Activated naive CD8-positive, alpha-beta T cell treated with anti-CD3 and anti-CD28 coated beads for 36 hours (primary cell): ENCODE measurements at regions not wholly inside any gene's neighbourhood (a gene's known extent, or its start where the extent isn't known, plus 50 kb on each side); places are given as distances from the start of the nearest gene placed in this dataset.
"Not testable (repeated sequence)": the region's sequence is repeated elsewhere in the genome, so short reads cannot be mapped to it uniquely, and the experiment has no call there.

Source experiments
- DNase-seq: peaks from one replicate; pipeline ENCODE4 v3.0.0; 2021
- H3K27ac Mint-ChIP-seq: one replicate; pipeline ENCODE4 v1.8.0; 2022; ENCODE audit warnings: mild to moderate bottlenecking, moderate library complexity, mixed read lengths
- H3K27me3 Mint-ChIP-seq: one replicate; pipeline ENCODE4 v1.8.0; 2022; ENCODE audit warnings: mild to moderate bottlenecking, mixed read lengths
- H3K36me3 Mint-ChIP-seq: one replicate; pipeline ENCODE4 v1.8.0; 2021; ENCODE audit warnings: mild to moderate bottlenecking, mixed read lengths
- H3K4me1 Mint-ChIP-seq: one replicate; pipeline ENCODE4 v1.8.0; 2021; ENCODE audit warnings: mixed read lengths
- H3K4me3 Mint-ChIP-seq: one replicate; pipeline ENCODE4 v1.8.0; 2022; ENCODE audit warnings: mild to moderate bottlenecking, moderate library complexity, mixed read lengths
- H3K9me3 Mint-ChIP-seq: one replicate; pipeline ENCODE4 v1.8.0; 2022; ENCODE audit warnings: mixed read lengths

GRCh38 chr12:46977871-46978375 is 101.5 kb upstream of the PCED1B start:
- no peaks in the 10 kb centered on the region for H3K9me3 Mint-ChIP-seq
- peaks cover 39% of the 10 kb centered on the region for H3K27me3 Mint-ChIP-seq
- no peaks in the 10 kb centered on the region for H3K4me1 Mint-ChIP-seq
- H3K4me3 Mint-ChIP-seq = no peak overlapping the region
- DNase-seq = no peak
- H3K36me3 Mint-ChIP-seq = no peaks in the 10 kb centered on the region
- H3K27ac Mint-ChIP-seq = no peak overlapping the region

DNA sequence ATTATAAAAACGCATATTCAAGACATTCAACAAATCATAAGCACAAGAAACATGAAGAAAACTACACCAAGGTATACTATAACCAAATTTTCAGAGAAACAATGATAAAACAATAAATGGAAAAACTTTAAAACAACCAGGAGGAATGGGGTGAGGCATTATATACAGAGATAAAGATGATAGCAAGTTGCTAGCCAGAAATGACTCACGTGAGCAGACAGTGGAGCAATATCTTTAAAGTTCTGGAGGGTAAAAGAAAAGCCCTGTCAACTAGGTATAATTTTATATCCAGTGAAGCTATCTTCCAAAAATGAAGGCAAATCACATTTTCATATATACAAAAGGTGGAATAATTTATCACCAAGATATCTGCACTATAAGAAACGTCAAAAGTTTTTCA is 97.8 kb upstream of the PCED1B start:
- H3K36me3 Mint-ChIP-seq = no peaks in the 10 kb centered on the region
- DNase-seq = no peak
- H3K27me3 Mint-ChIP-seq = peaks cover 26% of the 10 kb centered on the region
- no peak overlapping the region for H3K4me3 Mint-ChIP-seq
- no peak overlapping the region for H3K27ac Mint-ChIP-seq
- H3K4me1 Mint-ChIP-seq = no peaks in the 10 kb centered on the region
- no peaks in the 10 kb centered on the region for H3K9me3 Mint-ChIP-seq

- Mint-ChIP-seq H3K27me3 (peaks cover 20% of the 10 kb centered on the region), H3K4me1 (no peaks in the 10 kb centered on the region)
Observed at GRCh38 chr12:46982629-46983392, 96.6 kb upstream of the PCED1B start.

GRCh38 chr12:46983393-46983793 is 96.0 kb upstream of the PCED1B start:
- no peaks in the 10 kb centered on the region for H3K4me1 Mint-ChIP-seq
- no peaks in the 10 kb centered on the region for H3K36me3 Mint-ChIP-seq
- no peak for DNase-seq
- peaks cover 17% of the 10 kb centered on the region for H3K27me3 Mint-ChIP-seq
- peaks cover 5% of the 10 kb centered on the region for H3K9me3 Mint-ChIP-seq
- no peak overlapping the region for H3K4me3 Mint-ChIP-seq
- H3K27ac Mint-ChIP-seq = no peak overlapping the region

More at GRCh38 chr12:46982629-46983392, 96.6 kb upstream of the PCED1B start:
- peaks cover 2% of the 10 kb centered on the region for H3K9me3 Mint-ChIP-seq
- no peak overlapping the region for H3K27ac Mint-ChIP-seq
- no peaks in the 10 kb centered on the region for H3K36me3 Mint-ChIP-seq
- DNase-seq = no peak
- no peak overlapping the region for H3K4me3 Mint-ChIP-seq

DNA sequence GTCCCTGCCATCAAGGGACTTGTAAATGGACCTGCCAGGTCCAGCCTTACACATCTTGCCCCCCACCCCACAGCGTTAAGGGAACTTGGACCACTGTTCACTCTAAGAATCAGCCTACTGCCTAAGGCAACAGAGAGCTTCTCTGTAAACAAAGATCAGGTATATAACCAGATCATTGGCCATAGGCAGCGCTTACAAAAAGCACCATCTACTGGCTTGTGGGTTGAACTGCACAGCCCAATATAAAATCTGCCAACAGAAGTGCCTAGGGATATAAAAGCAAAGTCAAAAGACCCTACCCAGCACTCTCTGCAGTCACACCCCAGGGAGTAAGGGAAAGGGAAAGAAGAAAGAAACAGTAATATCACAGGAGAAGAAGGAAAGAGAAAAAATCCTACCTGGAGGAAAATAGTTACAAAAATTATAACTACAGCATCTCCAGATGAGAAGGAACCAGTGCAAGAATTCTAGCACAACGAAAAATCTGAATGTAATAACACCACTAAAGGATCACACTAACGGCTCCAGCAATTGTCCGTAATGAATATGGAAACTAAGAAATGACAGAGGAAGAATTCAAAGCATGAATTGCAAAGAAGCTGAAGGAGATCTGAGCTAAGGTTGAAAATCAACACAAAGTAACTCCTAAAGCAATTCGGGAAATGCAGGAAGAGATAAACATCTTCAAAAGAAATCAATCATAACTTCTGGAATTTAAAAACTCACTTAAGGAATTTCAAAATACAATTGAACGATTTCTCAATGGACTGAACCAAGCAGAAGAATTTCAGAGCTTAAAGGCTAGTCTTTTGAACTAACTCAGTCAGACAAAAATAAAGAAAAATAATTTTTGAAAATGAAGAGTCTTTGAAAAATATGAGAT is 95.2 kb upstream of the PCED1B start:
- Mint-ChIP-seq H3K27ac (no peak overlapping the region), H3K9me3 (peaks cover 7% of the 10 kb centered on the region)

DNA sequence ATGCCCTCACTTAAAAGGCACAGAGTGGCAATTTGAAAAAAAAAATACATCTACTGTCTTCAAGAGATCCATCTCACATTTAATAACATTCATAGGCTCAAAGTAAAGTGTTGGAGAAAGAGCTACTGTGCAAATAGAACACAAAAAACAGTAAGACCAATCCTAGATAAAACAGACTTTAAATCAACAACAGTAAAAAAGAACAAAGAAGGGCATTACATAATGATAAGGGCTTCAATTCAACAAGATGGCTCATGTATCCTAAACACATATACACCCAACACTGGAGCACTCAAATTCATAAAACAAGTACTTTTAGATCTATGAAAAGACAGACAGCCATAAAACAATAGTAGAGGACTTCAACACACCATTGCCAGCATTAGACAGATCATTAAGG is 93.6 kb upstream of the PCED1B start:
- H3K4me1 Mint-ChIP-seq = no peaks in the 10 kb centered on the region
- peaks cover 21% of the 10 kb centered on the region for H3K9me3 Mint-ChIP-seq
- H3K4me3 Mint-ChIP-seq = no peak overlapping the region
- H3K27ac Mint-ChIP-seq = no peak overlapping the region
- peaks cover 1% of the 10 kb centered on the region for H3K36me3 Mint-ChIP-seq
- DNase-seq = no peak
- peaks cover 17% of the 10 kb centered on the region for H3K27me3 Mint-ChIP-seq

More for the DNA sequence above, 95.2 kb upstream of the PCED1B start:
- Mint-ChIP-seq H3K27me3 (peaks cover 17% of the 10 kb centered on the region), H3K4me3 (no peak overlapping the region), H3K4me1 (no peaks in the 10 kb centered on the region), H3K36me3 (peaks cover 1% of the 10 kb centered on the region)
- DNase-seq = peak; percentile 11

- not testable (repeated sequence) for DNase-seq, H3K4me1 Mint-ChIP-seq, H3K36me3 Mint-ChIP-seq, H3K4me3 Mint-ChIP-seq, H3K27ac Mint-ChIP-seq
- Mint-ChIP-seq H3K9me3 (peaks cover 25% of the 10 kb centered on the region), H3K27me3 (peaks cover 12% of the 10 kb centered on the region)
Observed at GRCh38 chr12:46988122-46988521, 91.3 kb upstream of the PCED1B start.

- no peak overlapping the region for H3K27ac Mint-ChIP-seq
- DNase-seq = no peak
- H3K9me3 Mint-ChIP-seq = peaks cover 32% of the 10 kb centered on the region
- H3K4me3 Mint-ChIP-seq = no peak overlapping the region
- H3K4me1 Mint-ChIP-seq = no peaks in the 10 kb centered on the region
- peaks cover 3% of the 10 kb centered on the region for H3K27me3 Mint-ChIP-seq
- H3K36me3 Mint-ChIP-seq = peaks cover 1% of the 10 kb centered on the region
Observed at GRCh38 chr12:46990211-46990610, 89.2 kb upstream of the PCED1B start.

DNA sequence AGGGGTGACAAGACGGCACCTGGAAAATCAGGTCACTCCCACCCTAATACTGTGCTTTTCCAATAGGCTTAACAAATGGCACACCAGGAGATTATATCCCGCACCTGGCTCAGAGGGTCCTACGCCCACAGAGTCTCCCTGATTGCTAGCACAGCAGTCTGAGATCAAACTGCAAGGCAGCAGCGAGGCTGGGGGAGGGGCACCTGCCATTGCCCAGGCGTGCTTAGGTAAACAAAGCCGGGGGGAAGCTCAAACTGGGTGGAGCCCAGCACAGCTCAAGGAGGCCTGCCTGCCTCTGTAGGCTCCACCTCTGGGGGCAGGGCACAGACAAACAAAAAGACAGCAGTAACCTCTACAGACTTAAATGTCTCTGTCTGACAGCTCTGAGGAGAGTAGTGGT is 87.4 kb upstream of the PCED1B start:
- not testable (repeated sequence) for H3K4me3 Mint-ChIP-seq, H3K36me3 Mint-ChIP-seq, DNase-seq, H3K27me3 Mint-ChIP-seq, H3K4me1 Mint-ChIP-seq, H3K27ac Mint-ChIP-seq
- peaks cover 37% of the 10 kb centered on the region for H3K9me3 Mint-ChIP-seq

GRCh38 chr12:46998811-46999368 is 80.5 kb upstream of the PCED1B start:
- Mint-ChIP-seq H3K4me3 (no peak overlapping the region), H3K27ac (no peak overlapping the region), H3K4me1 (no peaks in the 10 kb centered on the region), H3K36me3 (no peaks in the 10 kb centered on the region), H3K27me3 (peaks cover 3% of the 10 kb centered on the region), H3K9me3 (peaks cover 11% of the 10 kb centered on the region)
- DNase-seq = no peak

DNA sequence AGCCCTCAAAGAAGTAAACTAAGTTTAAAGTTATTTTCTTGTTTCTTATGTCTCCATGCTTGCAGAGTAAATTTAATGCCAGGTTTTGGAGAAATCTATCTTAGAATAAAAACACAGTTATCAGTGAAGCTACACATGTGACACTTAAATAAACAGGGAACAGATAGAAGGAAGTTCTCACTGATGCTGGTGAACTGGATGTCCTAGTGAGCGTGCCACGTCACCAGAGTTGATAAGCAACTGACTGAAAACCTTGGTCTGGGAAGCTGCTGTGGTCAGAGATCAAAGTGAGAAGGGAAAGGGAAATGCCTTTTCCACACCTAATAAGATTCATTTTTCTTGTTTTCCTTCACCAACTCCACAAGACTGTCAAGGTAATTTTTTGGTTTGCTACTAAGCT is 74.8 kb upstream of the PCED1B start:
- Mint-ChIP-seq H3K9me3 (no peaks in the 10 kb centered on the region), H3K36me3 (no peaks in the 10 kb centered on the region), H3K4me3 (no peak overlapping the region), H3K27me3 (peaks cover 13% of the 10 kb centered on the region), H3K4me1 (no peaks in the 10 kb centered on the region), H3K27ac (no peak overlapping the region)
- DNase-seq = no peak

GRCh38 chr12:47007048-47007447 is 72.4 kb upstream of the PCED1B start:
- Mint-ChIP-seq H3K27me3 (peaks cover 17% of the 10 kb centered on the region), H3K4me1 (no peaks in the 10 kb centered on the region), H3K9me3 (peaks cover 2% of the 10 kb centered on the region), H3K4me3 (no peak overlapping the region), H3K36me3 (no peaks in the 10 kb centered on the region), H3K27ac (no peak overlapping the region)
- no peak for DNase-seq

DNA sequence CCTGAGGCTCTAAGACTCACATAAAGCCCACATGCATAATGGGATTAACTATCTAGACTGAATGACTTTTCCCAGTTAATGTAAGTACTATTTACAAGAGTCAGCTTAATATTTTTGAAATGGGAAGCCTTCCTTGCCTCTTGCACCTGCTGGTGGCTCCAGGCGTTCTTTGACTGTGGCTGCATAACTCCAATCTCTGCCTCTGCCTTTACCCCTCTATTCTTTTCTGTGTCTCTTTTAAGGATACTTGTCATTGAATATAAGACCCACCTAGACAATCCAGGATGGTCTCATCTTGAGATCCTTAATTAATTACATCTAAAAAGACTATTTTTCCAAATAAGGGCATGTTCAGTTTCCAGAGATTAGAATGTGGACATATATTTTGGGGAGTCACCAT is 66.9 kb upstream of the PCED1B start:
- peaks cover 2% of the 10 kb centered on the region for H3K9me3 Mint-ChIP-seq
- peaks cover 8% of the 10 kb centered on the region for H3K27me3 Mint-ChIP-seq
- no peaks in the 10 kb centered on the region for H3K4me1 Mint-ChIP-seq
- DNase-seq = no peak
- H3K36me3 Mint-ChIP-seq = no peaks in the 10 kb centered on the region
- H3K4me3 Mint-ChIP-seq = no peak overlapping the region
- H3K27ac Mint-ChIP-seq = no peak overlapping the region

GRCh38 chr12:47014474-47014873 is 64.9 kb upstream of the PCED1B start:
- no peak for DNase-seq
- H3K36me3 Mint-ChIP-seq = no peaks in the 10 kb centered on the region
- peaks cover 2% of the 10 kb centered on the region for H3K9me3 Mint-ChIP-seq
- H3K4me1 Mint-ChIP-seq = no peaks in the 10 kb centered on the region
- H3K4me3 Mint-ChIP-seq = no peak overlapping the region
- no peak overlapping the region for H3K27ac Mint-ChIP-seq
- peaks cover 8% of the 10 kb centered on the region for H3K27me3 Mint-ChIP-seq

- Mint-ChIP-seq H3K4me1 (no peaks in the 10 kb centered on the region), H3K27me3 (peaks cover 8% of the 10 kb centered on the region), H3K36me3 (no peaks in the 10 kb centered on the region), H3K4me3 (no peak overlapping the region), H3K27ac (no peak overlapping the region), H3K9me3 (no peaks in the 10 kb centered on the region)
- no peak for DNase-seq
Observed at GRCh38 chr12:47015381-47015780, 64.0 kb upstream of the PCED1B start.
